NCI-H2107 treated with DMSO at 0.1 percent for 48 hours (cell line): ENCODE measurements at regions not wholly inside any gene's neighbourhood (a gene's known extent, or its start where the extent isn't known, plus 50 kb on each side); places are given as distances from the start of the nearest gene placed in this dataset.

ENCODE experiments used
- DNase-seq: peaks from one replicate; lab custom pipeline; 2025; ENCODE audit not compliant: unreplicated experiment; lab: John Stamatoyannopoulos, UW

- no peak for DNase-seq
These were observed 174.3 kb downstream of the RBM43 start for GRCh38 chr2:151087377-151087776.

- DNase-seq, result no peak
These were observed 176.5 kb downstream of the RBM43 start for GRCh38 chr2:151085181-151085611.

DNA sequence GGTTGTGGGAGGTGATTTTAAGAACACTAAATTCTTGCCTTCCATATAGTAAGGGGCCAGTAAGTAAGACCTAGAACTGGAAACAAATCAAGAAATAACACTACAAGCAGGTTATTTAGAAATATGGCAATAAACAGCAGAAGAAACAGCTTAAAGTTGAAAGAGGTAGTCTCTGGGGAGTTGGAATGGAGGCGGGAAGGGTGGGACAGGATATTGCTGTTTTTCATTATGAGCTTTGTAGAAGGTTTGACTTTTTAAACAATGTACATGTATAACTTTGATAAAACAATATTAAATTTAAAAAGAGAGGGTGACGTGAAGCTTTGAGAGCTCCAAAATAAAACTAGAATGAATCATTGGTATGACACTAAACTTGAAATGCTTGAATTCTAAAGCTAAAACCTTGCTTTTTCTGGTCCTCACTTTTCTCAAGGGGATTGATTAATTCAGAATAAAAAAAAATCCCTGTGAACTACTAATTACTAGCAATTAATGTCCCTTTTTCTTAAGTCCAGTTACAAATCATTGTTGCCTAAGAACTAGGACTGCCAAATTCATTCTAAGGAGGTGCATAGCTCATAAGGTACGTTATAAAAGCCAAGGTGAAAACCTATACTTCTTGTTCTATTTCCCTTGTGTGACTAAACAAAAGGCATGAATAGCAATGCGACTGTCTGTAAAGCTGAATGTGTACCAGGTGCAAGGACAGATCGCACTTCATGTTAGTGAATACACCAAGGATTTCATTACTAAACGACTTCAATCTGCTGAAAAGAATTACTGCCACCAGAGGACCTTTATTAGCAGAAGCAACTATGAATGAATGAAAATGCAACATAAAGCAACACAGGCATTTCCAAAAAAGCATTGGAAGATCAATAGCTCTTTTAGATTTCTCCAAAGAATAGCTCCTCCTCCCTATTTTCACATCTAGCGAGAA is 177.5 kb downstream of the RBM43 start:
- peak; percentile 66 for DNase-seq

- no peak for DNase-seq
These were observed 182.8 kb downstream of the RBM43 start for GRCh38 chr2:151078889-151079288.

DNA sequence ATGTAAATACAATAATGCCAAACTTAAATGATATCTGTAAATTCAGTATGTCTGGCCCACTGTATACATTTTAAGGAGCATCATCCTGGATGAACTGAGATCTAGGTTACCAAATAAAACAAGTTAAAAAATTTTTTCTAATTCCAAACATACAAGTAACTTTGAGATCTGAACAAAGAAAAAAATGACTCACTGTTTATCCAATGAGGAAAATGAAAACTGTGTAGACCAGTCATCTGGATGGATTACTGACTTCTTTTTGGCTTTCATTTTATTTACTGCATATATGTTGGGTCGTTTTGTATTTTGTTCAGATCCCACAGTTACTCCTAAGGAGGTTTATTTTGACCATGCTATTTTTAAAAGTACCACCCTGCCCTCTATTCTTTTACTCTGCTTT is 189.8 kb downstream of the RBM43 start:
- DNase-seq, result no peak

DNA sequence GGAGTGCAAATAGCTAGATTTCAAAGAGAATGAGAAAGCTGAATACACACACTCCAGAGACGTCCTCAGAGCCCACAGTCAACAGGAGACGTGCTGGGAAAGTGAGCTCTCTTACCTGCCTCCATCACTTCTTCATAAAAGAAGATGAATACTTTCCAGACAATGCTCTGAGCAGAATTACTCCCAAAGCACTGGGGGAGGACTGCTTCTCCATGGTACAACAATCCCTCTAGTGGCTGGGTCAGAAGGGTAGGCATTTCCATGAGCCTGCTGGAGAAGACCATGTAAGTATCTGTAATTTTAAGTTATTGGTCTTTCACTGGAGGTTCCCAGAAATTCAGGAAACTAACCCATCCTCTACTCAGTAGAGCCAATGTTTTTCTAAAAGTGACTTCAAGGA is 190.3 kb downstream of the RBM43 start:
- no peak for DNase-seq

DNA sequence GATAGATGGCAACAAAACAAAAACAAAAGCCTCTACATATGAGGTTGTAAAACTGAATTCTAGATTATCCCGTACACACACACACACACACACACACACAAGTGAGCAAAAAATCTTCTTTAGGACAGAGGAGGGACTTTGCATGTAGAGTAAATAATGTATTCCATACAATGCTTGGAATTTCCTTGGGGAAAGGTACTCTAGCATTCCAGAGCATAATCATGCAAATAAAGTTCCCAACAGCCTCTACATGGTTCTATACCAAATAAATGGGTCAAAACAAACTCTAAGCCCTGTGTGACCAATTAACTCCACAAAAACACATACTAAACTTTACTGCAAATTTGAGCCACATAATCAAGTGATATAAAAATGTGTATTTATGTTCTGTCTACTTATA is 191.4 kb downstream of the RBM43 start:
- no peak for DNase-seq

DNA sequence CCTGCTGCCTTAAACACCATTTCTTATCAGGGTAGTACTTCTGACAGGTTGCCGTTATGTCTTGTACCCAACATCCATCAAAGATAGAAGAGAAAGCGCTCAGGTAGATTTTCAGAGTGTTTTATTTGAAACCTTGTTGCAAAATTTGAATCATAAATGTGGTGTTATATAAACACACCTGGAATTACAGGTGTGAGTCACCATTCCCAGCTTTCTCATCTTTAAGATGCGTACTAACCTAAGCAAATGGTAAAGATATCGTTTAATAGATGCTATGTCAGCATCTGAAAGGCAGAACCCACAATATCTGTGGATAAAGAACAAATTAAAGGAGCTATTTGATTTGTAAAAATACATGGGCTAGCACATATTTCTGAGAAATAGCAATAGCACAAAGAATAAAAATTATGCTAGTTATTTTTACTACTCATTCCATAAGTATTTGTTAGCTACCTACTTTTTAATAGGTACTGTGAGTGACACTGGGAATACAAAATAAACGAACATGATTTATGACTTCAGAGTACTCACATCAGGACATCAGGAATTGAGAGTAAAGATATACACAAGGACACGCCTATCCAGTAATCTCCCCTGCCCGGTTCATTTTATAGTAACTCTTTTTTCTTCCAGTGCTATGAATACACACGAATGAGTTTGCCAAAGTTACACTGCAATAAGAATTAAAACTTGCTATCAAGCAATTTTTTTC is 193.8 kb downstream of the RBM43 start:
- no peak for DNase-seq

GRCh38 chr2:151063271-151063670 is 198.4 kb downstream of the RBM43 start:
- DNase-seq, result no peak

DNA sequence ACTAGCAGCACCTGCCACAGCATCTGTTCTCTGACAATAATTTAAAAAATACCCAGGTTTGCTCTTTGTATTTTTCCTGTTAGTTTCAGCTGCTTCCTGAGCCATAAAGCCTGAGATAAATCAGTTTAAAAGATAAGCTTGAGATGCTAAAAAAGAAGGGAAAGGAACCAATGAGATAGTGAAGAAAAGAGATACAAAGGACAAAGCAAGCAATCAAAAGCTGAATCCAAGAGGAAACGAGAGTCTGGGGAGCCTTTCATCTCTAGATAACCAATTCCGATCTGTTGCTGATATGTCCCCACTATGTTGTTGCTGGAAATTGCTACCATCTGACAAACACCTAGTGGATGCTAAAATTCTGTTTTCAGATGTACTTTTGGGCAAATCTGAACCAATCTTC is 201.4 kb downstream of the RBM43 start:
- DNase-seq, result no peak

DNA sequence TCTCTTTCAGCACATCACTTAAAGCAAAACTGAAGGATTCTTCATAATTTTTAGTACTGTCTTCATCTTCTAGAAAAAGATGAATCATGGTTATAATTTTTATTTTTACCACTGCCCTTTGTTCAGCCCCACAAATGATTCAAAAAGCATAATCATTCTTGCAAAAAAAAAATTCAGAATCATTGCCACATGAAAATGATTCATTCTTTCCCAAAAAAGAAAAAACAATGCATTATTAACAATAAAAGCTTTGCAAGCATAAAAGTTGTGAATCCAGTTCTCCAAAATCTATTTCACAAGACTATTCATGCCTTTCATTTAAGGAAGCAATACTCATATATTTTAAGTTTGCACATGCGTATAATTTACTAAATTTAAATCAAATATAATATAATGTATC is 204.8 kb downstream of the RBM43 start:
- DNase-seq, result no peak

DNA sequence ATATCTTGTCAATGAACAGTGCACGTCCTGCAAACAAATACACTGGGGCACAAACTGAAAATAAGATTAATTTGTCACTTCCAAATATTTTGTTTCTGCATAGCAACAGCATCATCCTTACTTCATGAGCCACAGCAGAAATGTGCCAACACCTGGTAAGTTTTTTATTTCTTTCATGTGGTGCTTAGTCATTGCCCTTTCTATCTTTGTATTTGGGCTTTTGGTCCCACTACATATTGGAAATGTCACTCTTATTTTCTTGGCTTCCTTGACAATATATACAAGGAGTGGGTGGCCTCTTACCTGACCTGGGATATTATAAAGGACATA is 208.0 kb downstream of the RBM43 start:
- no peak for DNase-seq

GRCh38 chr2:151052850-151053660 is 208.6 kb downstream of the RBM43 start:
- no peak for DNase-seq

GRCh38 chr2:151051574-151052220 is 210.0 kb downstream of the RBM43 start:
- DNase-seq, result peak; percentile 32

DNA sequence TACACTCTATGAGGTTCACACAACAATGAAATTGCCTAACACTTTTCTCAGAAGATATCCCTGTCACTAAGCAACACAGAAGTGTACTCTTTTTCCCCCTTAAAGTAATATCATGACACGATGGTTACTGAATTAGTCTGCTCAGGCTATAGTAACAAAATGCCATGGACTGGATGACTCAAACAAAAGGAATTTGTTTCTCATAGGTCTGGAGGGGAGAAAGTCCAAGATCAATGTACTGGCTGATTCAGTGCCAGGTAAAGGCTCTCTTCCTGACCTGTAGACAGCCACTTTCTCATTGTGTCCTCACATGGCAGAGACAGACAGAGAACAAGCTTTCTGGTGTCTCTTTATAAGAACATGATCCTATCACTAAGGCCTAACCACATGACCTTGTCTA is 211.9 kb downstream of the RBM43 start:
- DNase-seq, result no peak

DNA sequence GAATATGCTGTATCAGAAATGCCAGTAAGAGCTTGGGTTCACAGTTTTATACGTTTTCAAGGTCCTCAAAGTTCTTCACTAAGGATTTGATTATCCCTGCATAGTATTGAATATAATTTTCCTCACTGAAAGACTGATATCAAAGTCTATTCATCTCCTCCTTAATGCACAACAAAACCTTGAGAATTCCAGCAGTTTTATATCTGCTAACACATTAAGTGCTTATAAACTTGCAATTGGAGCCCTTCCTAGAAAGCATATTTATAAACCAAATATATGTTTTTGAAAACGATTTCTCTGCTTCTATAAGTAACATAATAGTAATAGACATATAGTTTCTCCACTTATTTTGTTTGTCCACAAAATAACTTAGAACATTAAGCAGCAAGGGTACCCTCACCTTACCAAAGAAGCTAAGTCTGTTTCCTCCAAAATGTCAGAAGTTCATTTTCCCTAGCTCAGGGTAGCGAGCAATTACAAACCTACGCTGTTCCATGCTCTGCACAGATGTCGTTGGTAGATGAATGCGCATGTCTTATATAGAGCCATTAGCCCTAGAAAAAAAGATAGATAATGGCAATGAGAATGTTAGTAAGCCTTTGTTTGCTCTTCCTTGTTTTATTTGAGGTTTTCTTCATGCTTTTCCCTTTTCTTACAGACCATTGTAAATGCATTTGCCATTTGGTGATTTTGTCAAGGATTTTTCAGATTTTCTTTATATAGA is 213.2 kb downstream of the RBM43 start:
- no peak for DNase-seq

- peak; percentile 81 for DNase-seq
These were observed 218.2 kb downstream of the RBM43 start for GRCh38 chr2:151043484-151043883.

- peak; percentile 29 for DNase-seq
These were observed 218.7 kb downstream of the RBM43 start for GRCh38 chr2:151042964-151043363.

GRCh38 chr2:151040039-151040438 is 221.6 kb downstream of the RBM43 start:
- no peak for DNase-seq

- no peak for DNase-seq
These were observed 223.1 kb downstream of the RBM43 start for GRCh38 chr2:151038516-151038915.
